ENCODE measurements at regions not wholly inside any gene's neighbourhood (a gene's known extent, or its start where the extent isn't known, plus 50 kb on each side); places are given as distances from the start of the nearest gene placed in this dataset.
"Not testable (repeated sequence)": the region's sequence is repeated elsewhere in the genome, so short reads cannot be mapped to it uniquely, and the experiment has no call there.

- in situ Hi-C loops (cut with HindIII; ENCODE audit: low sequenced_read_pairs) = no loop called here
Observed at GRCh38 chr11:69218946-69219720, 63.4 kb downstream of the SMIM38 start.

GRCh38 chr11:69219991-69220390, 64.3 kb downstream of the SMIM38 start:
- in situ Hi-C loops (cut with HindIII; ENCODE audit: low sequenced_read_pairs) = no loop called here

DNA sequence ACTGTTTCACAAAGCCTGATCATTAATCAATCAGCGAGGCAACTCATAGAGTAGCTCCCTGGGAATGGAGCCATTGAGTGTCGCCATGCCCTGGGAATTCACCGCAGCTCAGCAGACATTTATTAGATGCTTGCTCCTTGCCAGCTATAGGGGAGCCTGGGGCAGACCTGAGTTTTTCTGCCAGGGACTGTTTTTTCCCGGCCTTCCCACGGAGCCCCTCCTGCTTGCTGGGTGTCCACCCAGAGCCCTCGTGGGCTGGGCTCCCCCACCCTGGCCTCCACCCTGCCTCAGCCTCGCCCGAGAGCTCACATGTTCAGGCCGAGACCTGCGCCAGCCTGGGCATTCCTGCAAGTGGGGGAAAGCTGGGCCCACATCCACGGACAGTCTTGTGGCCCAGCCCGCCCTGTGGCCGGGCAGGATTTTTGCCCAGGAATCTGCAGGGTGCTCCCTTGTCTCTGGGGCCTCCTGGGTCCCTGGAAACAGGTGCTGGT, 64.9 kb downstream of the SMIM38 start:
- in situ Hi-C loops (cut with HindIII; ENCODE audit: low sequenced_read_pairs) = no loop called here

GRCh38 chr11:69221086-69221485, 65.4 kb downstream of the SMIM38 start:
- in situ Hi-C loops (cut with HindIII; ENCODE audit: low sequenced_read_pairs) = no loop called here

GRCh38 chr11:69221636-69222035, 65.9 kb downstream of the SMIM38 start:
- in situ Hi-C loops (cut with HindIII; ENCODE audit: low sequenced_read_pairs) = not testable (repeated sequence)

GRCh38 chr11:69227271-69227670, 66.7 kb upstream of the MYEOV start:
- in situ Hi-C loops (cut with HindIII; ENCODE audit: low sequenced_read_pairs) = no loop called here

- in situ Hi-C loops (cut with HindIII; ENCODE audit: low sequenced_read_pairs) = no loop called here
Observed at GRCh38 chr11:69229511-69229910, 64.4 kb upstream of the MYEOV start.

GRCh38 chr11:69230856-69231425, 63.0 kb upstream of the MYEOV start:
- in situ Hi-C loops (cut with HindIII; ENCODE audit: low sequenced_read_pairs) = loop anchor here (5.0 kb wide), 1 partner anchor 49 kb away; no protein-coding TSS in a partner anchor

- in situ Hi-C loops (cut with HindIII; ENCODE audit: low sequenced_read_pairs) = loop anchor here (5.0 kb wide), 1 partner anchor 49 kb away; no protein-coding TSS in a partner anchor
Observed at GRCh38 chr11:69231466-69232018, 62.4 kb upstream of the MYEOV start.

DNA sequence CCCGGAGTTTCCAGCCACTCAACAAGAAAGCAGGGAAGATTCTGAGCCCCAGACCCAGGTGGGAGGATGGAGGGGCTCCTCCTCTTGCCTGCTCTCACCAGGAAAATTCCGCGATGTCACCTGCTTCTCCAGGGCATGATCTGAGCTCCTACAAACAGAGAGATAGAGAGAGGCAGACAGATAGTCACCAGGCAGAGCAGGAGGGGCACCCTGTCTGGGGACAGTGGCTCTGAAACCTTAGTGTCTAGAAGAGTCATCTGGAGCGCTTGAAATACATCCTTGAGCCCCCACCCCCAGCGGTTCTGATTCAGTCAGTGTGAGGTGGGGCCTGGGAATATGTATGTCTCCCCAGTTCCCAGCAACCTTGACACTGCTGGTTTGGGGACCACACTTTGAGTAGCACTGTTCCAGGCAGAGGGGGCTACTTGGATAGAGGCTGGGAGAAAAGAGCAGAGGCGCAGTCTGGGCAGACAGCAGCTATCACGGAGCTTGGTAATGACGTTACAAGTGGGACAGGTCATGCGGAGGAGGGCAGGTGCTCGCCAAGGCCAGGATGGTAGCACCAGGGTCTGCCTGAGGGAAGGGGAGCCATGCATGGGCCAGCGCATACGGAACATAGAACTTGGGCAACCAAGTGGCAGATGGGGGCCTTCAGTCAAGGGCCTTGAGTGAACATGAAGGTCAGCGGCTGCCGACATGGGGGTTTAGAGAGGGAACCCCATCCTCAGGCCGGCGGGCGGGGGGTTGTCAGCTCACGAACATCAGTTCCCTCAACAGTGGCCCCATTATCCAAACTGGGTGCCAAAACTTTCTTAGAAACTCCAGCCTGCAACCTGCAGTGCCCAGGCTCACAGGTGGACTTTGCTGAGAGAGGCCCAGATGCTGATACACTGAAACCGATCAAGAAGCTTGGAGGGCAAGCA, 60.9 kb upstream of the MYEOV start:
- in situ Hi-C loops (cut with HindIII; ENCODE audit: low sequenced_read_pairs) = loop anchor here (5.0 kb wide), 1 partner anchor 51 kb away; no protein-coding TSS in a partner anchor

- in situ Hi-C loops (cut with HindIII; ENCODE audit: low sequenced_read_pairs) = loop anchor here (5.0 kb wide), 1 partner anchor 52 kb away; no protein-coding TSS in a partner anchor
Observed at GRCh38 chr11:69233744-69234570, 60.0 kb upstream of the MYEOV start.

GRCh38 chr11:69234740-69235710, 58.9 kb upstream of the MYEOV start:
- in situ Hi-C loops (cut with HindIII; ENCODE audit: low sequenced_read_pairs) = loop anchor here (5.0 kb wide), 1 partner anchor 53 kb away; no protein-coding TSS in a partner anchor

- in situ Hi-C loops (cut with HindIII; ENCODE audit: low sequenced_read_pairs) = no loop called here
Observed at GRCh38 chr11:69238573-69239351, 55.2 kb upstream of the MYEOV start.

GRCh38 chr11:69239641-69240040, 54.3 kb upstream of the MYEOV start:
- in situ Hi-C loops (cut with HindIII; ENCODE audit: low sequenced_read_pairs) = no loop called here

DNA sequence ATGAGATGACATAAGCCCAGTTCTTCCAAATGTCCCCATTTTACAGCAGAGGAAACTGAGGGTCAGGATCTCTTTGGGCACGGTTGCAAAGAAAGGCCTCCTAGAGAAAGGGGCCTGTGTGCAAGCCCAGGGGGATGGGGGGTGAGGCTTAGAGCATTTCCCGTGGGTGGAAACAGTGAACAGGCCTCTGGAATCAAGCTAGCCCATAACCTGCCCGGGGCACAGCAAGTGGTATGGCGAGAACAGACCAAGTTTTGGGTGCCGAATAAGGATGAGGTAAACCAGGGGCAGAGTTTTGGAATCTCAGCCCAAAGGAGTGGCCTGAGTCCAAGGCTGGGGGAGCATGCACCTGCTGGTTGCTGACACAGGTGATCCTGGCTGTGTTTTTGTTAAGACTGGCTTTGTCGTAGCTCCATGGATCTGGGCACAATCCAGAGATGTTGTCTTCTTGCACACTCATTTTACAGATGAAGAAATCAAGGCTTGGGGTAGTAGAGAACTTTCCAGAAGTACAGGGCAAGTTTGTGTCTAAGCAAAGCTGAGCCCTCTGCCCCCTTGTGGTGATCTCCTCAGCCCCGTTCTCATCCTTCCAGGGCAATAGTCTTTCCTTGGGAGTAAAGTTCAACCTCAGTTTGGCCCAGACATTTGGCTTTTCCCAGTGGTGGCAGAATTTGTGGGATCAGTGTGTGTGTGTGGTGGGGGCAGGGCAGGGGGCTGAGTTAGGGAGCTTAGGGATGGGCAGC, 53.5 kb upstream of the MYEOV start:
- in situ Hi-C loops (cut with HindIII; ENCODE audit: low sequenced_read_pairs) = no loop called here

DNA sequence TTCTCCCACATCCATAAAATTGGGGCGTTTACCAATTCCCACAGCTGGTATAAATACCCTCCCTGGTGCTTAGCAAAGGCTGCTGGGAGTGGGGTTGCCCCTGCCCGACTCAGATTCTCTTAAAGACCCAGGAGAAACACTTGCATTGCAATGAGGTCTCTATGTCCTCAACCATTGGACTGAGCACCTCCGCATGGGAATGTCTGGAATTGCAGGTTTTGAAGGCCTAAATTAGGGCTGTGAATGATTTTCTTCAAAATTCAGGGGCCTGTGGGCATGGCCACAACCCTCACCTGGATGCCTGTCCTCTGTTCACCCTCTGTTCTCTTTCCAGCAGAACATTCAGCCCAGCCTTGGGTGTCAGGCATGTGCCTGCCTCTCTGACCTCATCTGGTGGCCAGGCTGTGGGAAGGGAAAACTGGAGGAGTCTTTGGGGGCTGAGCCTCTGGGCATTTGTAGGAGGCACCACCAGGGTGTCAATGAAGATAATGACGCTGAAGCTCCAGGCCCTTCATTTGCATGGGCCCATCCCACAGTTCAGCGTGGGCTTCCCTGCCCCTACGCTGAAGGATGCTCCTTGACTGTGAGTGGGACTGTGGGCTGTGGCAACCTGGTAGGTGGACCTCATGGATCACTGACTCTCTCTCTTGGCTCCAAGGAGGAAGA, 52.7 kb upstream of the MYEOV start:
- in situ Hi-C loops (cut with HindIII; ENCODE audit: low sequenced_read_pairs) = no loop called here

- in situ Hi-C loops (cut with HindIII; ENCODE audit: low sequenced_read_pairs) = no loop called here
Observed at GRCh38 chr11:69241844-69242243, 52.1 kb upstream of the MYEOV start.

Data from endothelial cell of hepatic sinusoid (primary cell).